CD14-positive monocyte (primary cell): ENCODE measurements at regions not wholly inside any gene's neighbourhood (a gene's known extent, or its start where the extent isn't known, plus 50 kb on each side); places are given as distances from the start of the nearest gene placed in this dataset.

Source experiments
- DNase-seq, 3 donors: peaks; one replicate each; pipeline ENCODE4 v3.0.0-alpha.2; 2011 to 2022
- H2AFZ ChIP-seq: 2 replicates; pipeline ENCODE4 v1.6.0; 2012; ENCODE audit warnings: mild to moderate bottlenecking, low read depth, low read length, inconsistent platforms; ENCODE audit not compliant: insufficient read depth, poor library complexity, severe bottlenecking
- H3K27ac ChIP-seq, 2 donors: 1 replicate in 1 of 2; 2 replicates in 1 of 2; pipeline ENCODE4 v1.5.1; 2012 to 2013; ENCODE audit warnings: low read length in 2 of 2, control low read depth in 1 of 2, inconsistent platforms in 1 of 2, low read depth in 1 of 2, mild to moderate bottlenecking in 1 of 2
- H3K27me3 ChIP-seq, 2 donors: one replicate each; pipeline versions ENCODE4 v1.6.0 to v1.6.1; 2011 to 2013; ENCODE audit warnings: low read length in 2 of 2; ENCODE audit not compliant: control insufficient read depth in 2 of 2, insufficient read depth in 2 of 2
- H3K36me3 ChIP-seq, 2 donors: replicated peaks in 1 of 2; 1 replicate in 1 of 2; 2 replicates in 1 of 2; pipeline versions ENCODE4 v1.5.1 to v1.6.1; 2012 to 2013; ENCODE audit warnings: low read length in 2 of 2, control low read depth in 1 of 2, inconsistent platforms in 1 of 2, mild to moderate bottlenecking in 1 of 2; ENCODE audit not compliant: insufficient read depth in 2 of 2, control insufficient read depth in 1 of 2
- H3K4me1 ChIP-seq, 2 donors: 1 replicate in 1 of 2; 2 replicates in 1 of 2; pipeline versions ENCODE4 v1.5.1 to v1.6.1; 2012 to 2013; ENCODE audit warnings: low read length in 2 of 2, control low read depth in 1 of 2, inconsistent platforms in 1 of 2, mild to moderate bottlenecking in 1 of 2, moderate library complexity in 1 of 2; ENCODE audit not compliant: insufficient read depth in 2 of 2, control insufficient read depth in 1 of 2
- H3K4me2 ChIP-seq: replicated peaks from 2 replicates; pipeline ENCODE3; 2012; ENCODE audit warnings: low read length, moderate library complexity, mild to moderate bottlenecking; ENCODE audit not compliant: poor library complexity, severe bottlenecking; ENCODE audit errors: extremely low read depth
- H3K4me3 ChIP-seq, 3 experiments: fragments of 200-600 bp in 1 of 3; sonication (generic) in 1 of 3; replicated peaks in 1 of 3; 1 replicate in 2 of 3; 2 replicates in 1 of 3; pipeline ENCODE4 v1.5.1; 2011 to 2013; ENCODE audit warnings: low read length in 3 of 3, mild to moderate bottlenecking in 3 of 3, control low read depth in 2 of 3, low read depth in 2 of 3, inconsistent platforms in 1 of 3, moderate library complexity in 1 of 3
- H3K79me2 ChIP-seq: 2 replicates; pipeline ENCODE4 v1.6.0; 2012; ENCODE audit warnings: mild to moderate bottlenecking, control low read depth, inconsistent platforms, low read length, moderate library complexity; ENCODE audit not compliant: insufficient read depth
- H3K9ac ChIP-seq: 2 replicates; pipeline ENCODE4 v1.6.0; 2017; ENCODE audit warnings: low read length, mild to moderate bottlenecking; ENCODE audit not compliant: insufficient read depth, poor library complexity, severe bottlenecking
- H3K9me3 ChIP-seq, 2 donors: replicated peaks in 1 of 2; 1 replicate in 1 of 2; 2 replicates in 1 of 2; pipeline versions ENCODE4 v1.5.1 to v1.6.1; 2012 to 2013; ENCODE audit warnings: low read length in 2 of 2, control low read depth in 1 of 2; ENCODE audit not compliant: control insufficient read depth in 1 of 2, insufficient read depth in 1 of 2
- H4K20me1 ChIP-seq: 2 replicates; pipeline ENCODE4 v1.6.0; 2012; ENCODE audit warnings: mild to moderate bottlenecking, low read length, control low read depth, moderate library complexity; ENCODE audit not compliant: insufficient read depth
- H3K27ac Mint-ChIP-seq, 7 donors: one replicate each; pipeline ENCODE4 v1.8.0; 2020; ENCODE audit warnings: mild to moderate bottlenecking in 7 of 7, mixed read lengths in 7 of 7, moderate library complexity in 6 of 7, inconsistent platforms in 2 of 7
- H3K27me3 Mint-ChIP-seq, 3 donors: one replicate each; pipeline ENCODE4 v1.8.0; 2021 to 2022; ENCODE audit warnings: low read depth in 3 of 3, mild to moderate bottlenecking in 3 of 3, mixed read lengths in 3 of 3, moderate library complexity in 3 of 3, inconsistent platforms in 1 of 3
- H3K36me3 Mint-ChIP-seq, 2 donors: one replicate each; pipeline ENCODE4 v1.8.0; 2020; ENCODE audit warnings: mixed read lengths in 2 of 2, inconsistent platforms in 1 of 2, mild to moderate bottlenecking in 1 of 2
- H3K4me1 Mint-ChIP-seq: one replicate; pipeline ENCODE4 v1.8.0; 2020; ENCODE audit warnings: mild to moderate bottlenecking, mixed read lengths
- H3K4me3 Mint-ChIP-seq, 2 donors: one replicate each; pipeline ENCODE4 v1.8.0; 2020; ENCODE audit warnings: mild to moderate bottlenecking in 2 of 2, mixed read lengths in 2 of 2, moderate library complexity in 1 of 2
- H3K9me3 Mint-ChIP-seq, 7 donors: one replicate each; pipeline ENCODE4 v1.8.0; 2020 to 2022; ENCODE audit warnings: mixed read lengths in 7 of 7, mild to moderate bottlenecking in 6 of 7, moderate library complexity in 6 of 7, inconsistent platforms in 2 of 7
- WGBS: methylation state at CpG from one replicate; pipeline ENCODE4 v1.1.5; 2013; ENCODE audit warnings: missing lambda C conversion rate; ENCODE audit not compliant: insufficient coverage; 5-methylcytosine and 5-hydroxymethylcytosine counted together
- intact Hi-C, 2 donors: fragments of 100-400 bp; cut with micrococcal nuclease; formaldehyde crosslinking; loops; one replicate each; pipeline versions ENCODE4 v1.15.0 to v1.15.1; 2023
- TF ChIP-seq, protein P1 (sequence below): fragments of 200-600 bp; IDR thresholded peaks from one replicate; pipeline ENCODE4 v1.8.0; 2022; ENCODE audit warnings: antibody characterized with exemption, mild to moderate bottlenecking

- no peaks in the 10 kb centered on the region for H3K4me1 ChIP-seq
- H3K27me3 ChIP-seq, result no peaks in the 10 kb centered on the region
- no peaks in the 10 kb centered on the region for H3K36me3 ChIP-seq
- H3K9me3 Mint-ChIP-seq, result peaks cover 5 to 21% (median 16%) of the 10 kb centered on the region in 7 donors
- DNase-seq, result no peak
- intact Hi-C loops, result no loop called here
- no peak overlapping the region for H3K9ac ChIP-seq
- H3K79me2 ChIP-seq, result no peaks in the 10 kb centered on the region
- no peak overlapping the region for H2AFZ ChIP-seq
- peaks cover 0 to 12% (median 10%) of the 10 kb centered on the region in 3 donors for H3K27me3 Mint-ChIP-seq
- H3K27ac Mint-ChIP-seq, result no peak overlapping the region
- H4K20me1 ChIP-seq, result no peaks in the 10 kb centered on the region
- no peak overlapping the region for H3K4me3 ChIP-seq
- H3K4me3 Mint-ChIP-seq, result no peak overlapping the region
- no peak overlapping the region for H3K27ac ChIP-seq
- TF ChIP-seq, protein P1, sequence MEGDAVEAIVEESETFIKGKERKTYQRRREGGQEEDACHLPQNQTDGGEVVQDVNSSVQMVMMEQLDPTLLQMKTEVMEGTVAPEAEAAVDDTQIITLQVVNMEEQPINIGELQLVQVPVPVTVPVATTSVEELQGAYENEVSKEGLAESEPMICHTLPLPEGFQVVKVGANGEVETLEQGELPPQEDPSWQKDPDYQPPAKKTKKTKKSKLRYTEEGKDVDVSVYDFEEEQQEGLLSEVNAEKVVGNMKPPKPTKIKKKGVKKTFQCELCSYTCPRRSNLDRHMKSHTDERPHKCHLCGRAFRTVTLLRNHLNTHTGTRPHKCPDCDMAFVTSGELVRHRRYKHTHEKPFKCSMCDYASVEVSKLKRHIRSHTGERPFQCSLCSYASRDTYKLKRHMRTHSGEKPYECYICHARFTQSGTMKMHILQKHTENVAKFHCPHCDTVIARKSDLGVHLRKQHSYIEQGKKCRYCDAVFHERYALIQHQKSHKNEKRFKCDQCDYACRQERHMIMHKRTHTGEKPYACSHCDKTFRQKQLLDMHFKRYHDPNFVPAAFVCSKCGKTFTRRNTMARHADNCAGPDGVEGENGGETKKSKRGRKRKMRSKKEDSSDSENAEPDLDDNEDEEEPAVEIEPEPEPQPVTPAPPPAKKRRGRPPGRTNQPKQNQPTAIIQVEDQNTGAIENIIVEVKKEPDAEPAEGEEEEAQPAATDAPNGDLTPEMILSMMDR, result no peak
- WGBS, result no CpG with 5 or more reads among the region's 1 CpG
- H3K4me1 Mint-ChIP-seq, result no peaks in the 10 kb centered on the region
- no peak overlapping the region for H3K4me2 ChIP-seq
- H3K9me3 ChIP-seq, result peaks cover 5 to 6% of the 10 kb centered on the region in 2 donors
- H3K36me3 Mint-ChIP-seq, result no peaks in the 10 kb centered on the region
Measured at GRCh38 chr7:73939528-73939927, 78.6 kb downstream of the TMEM270 start.

- Histone ChIP-seq H3K4me2 (no peak overlapping the region), H4K20me1 (no peaks in the 10 kb centered on the region), H3K79me2 (no peaks in the 10 kb centered on the region), H2AFZ (no peak overlapping the region), H3K27me3 (no peaks in the 10 kb centered on the region), H3K9ac (no peak overlapping the region), H3K36me3 (no peaks in the 10 kb centered on the region), H3K9me3 (peaks cover 9 to 10% of the 10 kb centered on the region in 2 donors), H3K4me3 (no peak overlapping the region), H3K27ac (no peak overlapping the region), H3K4me1 (no peaks in the 10 kb centered on the region)
- no peak for DNase-seq
- Mint-ChIP-seq H3K4me3 (no peak overlapping the region), H3K4me1 (no peaks in the 10 kb centered on the region), H3K36me3 (no peaks in the 10 kb centered on the region), H3K27me3 (peaks cover 0 to 7% (median 6%) of the 10 kb centered on the region in 3 donors), H3K27ac (no peak overlapping the region), H3K9me3 (peaks cover 5 to 31% (median 21%) of the 10 kb centered on the region in 7 donors)
- TF ChIP-seq, protein P1, result no peak
- intact Hi-C loops, result no loop called here
- WGBS, result no CpG with 5 or more reads among the region's 2 CpGs
Measured at GRCh38 chr7:73940701-73941238, 79.8 kb downstream of the TMEM270 start.
